ENCODE measurements at regions not wholly inside any gene's neighbourhood (a gene's known extent, or its start where the extent isn't known, plus 50 kb on each side); places are given as distances from the start of the nearest gene placed in this dataset.

DNA sequence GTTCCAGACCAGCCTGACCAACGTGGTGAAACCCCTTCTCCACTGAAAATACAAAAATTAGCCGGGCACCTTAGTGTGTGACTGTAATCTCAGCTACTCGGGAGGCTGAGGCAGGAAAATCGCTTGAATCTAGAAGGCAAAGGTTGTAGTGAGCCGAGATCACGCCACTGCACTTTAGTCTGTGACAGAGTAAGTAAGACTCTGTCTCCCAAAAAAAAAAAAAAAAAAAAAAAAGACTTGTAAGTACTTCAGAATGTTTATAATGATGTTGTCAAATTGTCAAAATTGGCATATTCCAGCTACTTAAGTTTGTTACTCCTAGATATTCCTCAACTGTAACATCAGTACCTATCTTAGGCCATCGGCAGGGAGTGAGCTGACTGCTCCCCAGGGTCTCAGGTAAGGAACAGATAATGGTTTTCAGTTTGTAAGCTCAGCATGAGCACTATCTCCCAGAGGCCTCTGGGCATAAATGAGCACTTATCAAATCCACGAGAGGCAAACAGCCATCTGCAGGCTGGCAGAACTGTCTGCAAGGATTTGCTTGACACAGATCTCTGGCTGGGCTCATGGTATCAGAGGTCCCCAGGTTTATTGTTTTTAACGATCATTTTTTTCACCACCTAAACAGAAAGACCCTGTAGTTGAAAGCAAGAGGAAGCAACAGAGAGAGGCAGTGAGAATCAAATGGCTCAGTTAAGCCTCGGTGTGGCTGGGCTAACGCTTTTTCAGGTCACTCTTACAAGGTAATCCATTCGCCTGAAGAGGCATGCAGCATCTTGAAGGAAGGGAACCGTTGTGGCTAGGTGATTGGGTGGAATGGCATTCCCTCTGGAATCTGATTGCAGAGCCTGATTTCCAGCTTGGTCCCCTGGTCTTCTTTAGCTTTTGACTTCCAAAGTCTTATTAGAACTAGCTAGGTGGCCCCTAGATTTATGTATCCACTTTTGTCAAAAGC lies 115.9 kb downstream of the LY86 start:
- Histone ChIP-seq H3K4me3 (ENCODE audit: low read depth, low read length) (no peak overlapping the region), H3K9me3 (ENCODE audit: severe bottlenecking) (no peaks in the 10 kb centered on the region), H3K27ac (peak overlapping the region; percentile 22; the same call in 1 of the 2 replicates), H3K27me3 (ENCODE audit: insufficient read depth, low read depth, severe bottlenecking) (no peaks in the 10 kb centered on the region), H3K36me3 (no peaks in the 10 kb centered on the region)
- DNase-seq: no peak
- no peak for TF ChIP-seq CTCF (IDR thresholded peaks at IDR 0.05; ENCODE audit: low read depth, low read length)

- no peak for TF ChIP-seq CTCF (IDR thresholded peaks at IDR 0.05; ENCODE audit: low read depth, low read length)
- Histone ChIP-seq H3K4me3 (ENCODE audit: low read depth, low read length) (no peak overlapping the region), H3K36me3 (no peaks in the 10 kb centered on the region), H3K9me3 (ENCODE audit: severe bottlenecking) (no peaks in the 10 kb centered on the region), H3K27ac (no peak overlapping the region), H3K27me3 (ENCODE audit: insufficient read depth, low read depth, severe bottlenecking) (no peaks in the 10 kb centered on the region)
- no peak for DNase-seq
Measured at GRCh38 chr6:6705061-6705425, 116.5 kb downstream of the LY86 start.

- no peaks in the 10 kb centered on the region for H3K9me3 ChIP-seq (ENCODE audit: severe bottlenecking)
- no peak for DNase-seq
- H3K27me3 ChIP-seq (ENCODE audit: insufficient read depth, low read depth, severe bottlenecking): no peaks in the 10 kb centered on the region
- TF ChIP-seq CTCF (IDR thresholded peaks at IDR 0.05; ENCODE audit: low read depth, low read length): no peak
- H3K36me3 ChIP-seq: no peaks in the 10 kb centered on the region
- no peak overlapping the region for H3K4me3 ChIP-seq (ENCODE audit: low read depth, low read length)
- no peak overlapping the region for H3K27ac ChIP-seq
Measured at GRCh38 chr6:6705915-6706675, 117.6 kb downstream of the LY86 start.

DNA sequence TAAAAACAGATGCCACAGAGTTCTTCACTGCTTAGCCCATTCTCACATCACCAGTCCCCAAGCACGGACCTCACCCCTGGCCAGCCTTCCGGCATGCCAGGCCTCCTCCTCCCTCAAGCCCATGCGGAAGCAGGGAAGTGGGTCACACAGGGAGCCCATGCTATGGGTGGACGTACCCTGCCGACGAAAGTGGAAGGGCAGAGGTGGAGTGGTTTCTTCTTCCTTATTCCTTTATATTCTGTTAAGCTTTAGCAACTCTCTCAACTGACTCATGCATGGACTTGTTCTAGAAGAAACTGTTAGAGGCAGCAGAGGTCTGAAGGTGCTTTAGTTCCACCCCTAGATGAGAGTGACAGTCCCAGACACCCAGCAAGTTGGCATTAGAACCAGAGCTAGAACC lies 118.6 kb downstream of the LY86 start:
- TF ChIP-seq CTCF (IDR thresholded peaks at IDR 0.05; ENCODE audit: low read depth, low read length): no peak
- DNase-seq: no peak
- Histone ChIP-seq H3K36me3 (no peaks in the 10 kb centered on the region), H3K9me3 (ENCODE audit: severe bottlenecking) (no peaks in the 10 kb centered on the region), H3K4me3 (ENCODE audit: low read depth, low read length) (no peak overlapping the region), H3K27ac (no peak overlapping the region), H3K27me3 (ENCODE audit: insufficient read depth, low read depth, severe bottlenecking) (no peaks in the 10 kb centered on the region)

GRCh38 chr6:6709106-6709505 lies 120.6 kb downstream of the LY86 start:
- no peaks in the 10 kb centered on the region for H3K27me3 ChIP-seq (ENCODE audit: insufficient read depth, low read depth, severe bottlenecking)
- no peaks in the 10 kb centered on the region for H3K9me3 ChIP-seq (ENCODE audit: severe bottlenecking)
- TF ChIP-seq CTCF (IDR thresholded peaks at IDR 0.05; ENCODE audit: low read depth, low read length): no peak
- H3K36me3 ChIP-seq: no peaks in the 10 kb centered on the region
- no peak overlapping the region for H3K4me3 ChIP-seq (ENCODE audit: low read depth, low read length)
- no peak overlapping the region for H3K27ac ChIP-seq
- DNase-seq: no peak

Data from WERI-Rb-1 (cell line).